ENCODE measurements at regions not wholly inside any gene's neighbourhood (a gene's known extent, or its start where the extent isn't known, plus 50 kb on each side); places are given as distances from the start of the nearest gene placed in this dataset.

DNA sequence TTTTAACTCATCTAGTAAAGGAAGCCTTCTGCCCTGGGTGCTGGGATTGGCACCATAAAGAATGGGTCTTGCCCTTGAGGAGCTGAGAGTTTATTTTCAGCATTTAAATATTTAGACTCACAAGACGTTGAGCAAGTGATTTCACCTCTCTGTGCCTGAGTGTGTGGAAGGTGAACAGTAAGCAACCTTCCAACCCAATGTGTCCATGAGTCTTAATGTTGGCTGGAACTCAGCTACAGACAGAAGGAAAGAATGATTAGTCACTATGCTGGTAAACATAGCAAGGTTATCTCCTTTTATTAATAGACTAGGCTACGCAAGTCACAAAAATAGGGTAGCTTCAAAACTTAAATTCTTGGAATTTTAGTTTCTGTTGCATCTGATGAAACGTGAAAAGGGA is 277.4 kb upstream of the GATB start:
- no peaks in the 10 kb centered on the region for H3K9me3 ChIP-seq
- H3K36me3 ChIP-seq = no peaks in the 10 kb centered on the region
- no peak overlapping the region for H3K27ac ChIP-seq
- no peak for DNase-seq (ENCODE audit: low spot score)
- H3K27me3 ChIP-seq (replicated peaks; ENCODE audit: insufficient read depth) = no peaks in the 10 kb centered on the region
- no peak overlapping the region for H3K4me3 ChIP-seq
- TF ChIP-seq POLR2AphosphoS5 (IDR thresholded peaks at IDR 0.05) = no peak
- TF ChIP-seq, protein P1, sequence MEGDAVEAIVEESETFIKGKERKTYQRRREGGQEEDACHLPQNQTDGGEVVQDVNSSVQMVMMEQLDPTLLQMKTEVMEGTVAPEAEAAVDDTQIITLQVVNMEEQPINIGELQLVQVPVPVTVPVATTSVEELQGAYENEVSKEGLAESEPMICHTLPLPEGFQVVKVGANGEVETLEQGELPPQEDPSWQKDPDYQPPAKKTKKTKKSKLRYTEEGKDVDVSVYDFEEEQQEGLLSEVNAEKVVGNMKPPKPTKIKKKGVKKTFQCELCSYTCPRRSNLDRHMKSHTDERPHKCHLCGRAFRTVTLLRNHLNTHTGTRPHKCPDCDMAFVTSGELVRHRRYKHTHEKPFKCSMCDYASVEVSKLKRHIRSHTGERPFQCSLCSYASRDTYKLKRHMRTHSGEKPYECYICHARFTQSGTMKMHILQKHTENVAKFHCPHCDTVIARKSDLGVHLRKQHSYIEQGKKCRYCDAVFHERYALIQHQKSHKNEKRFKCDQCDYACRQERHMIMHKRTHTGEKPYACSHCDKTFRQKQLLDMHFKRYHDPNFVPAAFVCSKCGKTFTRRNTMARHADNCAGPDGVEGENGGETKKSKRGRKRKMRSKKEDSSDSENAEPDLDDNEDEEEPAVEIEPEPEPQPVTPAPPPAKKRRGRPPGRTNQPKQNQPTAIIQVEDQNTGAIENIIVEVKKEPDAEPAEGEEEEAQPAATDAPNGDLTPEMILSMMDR (IDR thresholded peaks at IDR 0.05) = no peak
- no peak for TF ChIP-seq POLR2A (IDR thresholded peaks at IDR 0.05)
- WGBS = 82% methylated on average over 3 of the region's 3 CpGs
- intact Hi-C loops (cut with DNase I) = no loop called here
- H3K4me1 ChIP-seq (replicated peaks) = no peaks in the 10 kb centered on the region

DNA sequence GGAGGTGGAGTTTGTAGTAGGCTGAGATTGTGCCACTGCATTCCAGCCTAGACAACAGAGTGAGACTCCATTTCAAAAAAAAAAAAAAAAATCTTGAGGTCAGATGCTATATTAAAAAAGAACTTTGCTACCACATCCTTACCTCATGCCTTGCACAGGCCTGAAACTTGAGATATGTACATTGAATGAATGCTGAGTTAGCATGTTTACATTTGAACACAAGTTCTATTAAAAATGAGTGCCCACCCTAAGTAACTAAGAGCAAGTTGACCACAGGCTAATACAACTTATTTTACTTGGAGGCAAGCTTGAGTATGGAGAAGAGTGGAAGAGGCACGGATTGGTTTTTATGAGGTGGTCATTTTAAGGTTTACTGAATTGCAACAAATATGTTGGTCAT is 276.6 kb upstream of the GATB start:
- no peak for DNase-seq (ENCODE audit: low spot score)
- Histone ChIP-seq H3K9me3 (no peaks in the 10 kb centered on the region), H3K36me3 (no peaks in the 10 kb centered on the region), H3K27ac (no peak overlapping the region), H3K4me3 (no peak overlapping the region), H3K27me3 (replicated peaks; ENCODE audit: insufficient read depth) (no peaks in the 10 kb centered on the region), H3K4me1 (replicated peaks) (no peaks in the 10 kb centered on the region)
- 89% methylated on average over 1 of the region's 1 CpG for WGBS
- TF ChIP-seq, protein P1 (IDR thresholded peaks at IDR 0.05) = no peak
- TF ChIP-seq POLR2AphosphoS5 (IDR thresholded peaks at IDR 0.05) (no peak), POLR2A (IDR thresholded peaks at IDR 0.05) (no peak)
- intact Hi-C loops (cut with DNase I) = no loop called here

DNA sequence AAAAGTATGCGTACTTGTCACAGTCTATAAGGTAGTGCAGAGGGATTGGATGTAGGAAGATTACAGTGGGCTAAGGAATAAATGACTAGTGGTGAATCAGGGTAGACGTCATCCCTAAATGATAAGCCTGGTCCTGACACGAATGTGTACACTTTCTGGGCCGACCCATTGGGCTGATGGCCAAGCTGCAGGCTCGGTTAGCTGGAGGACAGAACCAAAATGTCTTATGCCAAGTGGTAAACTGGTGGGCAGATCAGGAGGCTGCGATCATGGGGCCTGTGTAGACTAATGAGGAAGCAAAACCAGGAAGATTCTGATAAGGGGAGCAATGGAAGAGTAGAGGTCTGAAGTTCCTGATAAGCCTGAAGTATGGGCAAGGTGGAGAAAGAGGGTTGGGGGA is 272.8 kb upstream of the GATB start:
- 85% methylated on average over 6 of the region's 6 CpGs for WGBS
- DNase-seq (ENCODE audit: low spot score) = no peak
- intact Hi-C loops (cut with DNase I) = no loop called here

DNA sequence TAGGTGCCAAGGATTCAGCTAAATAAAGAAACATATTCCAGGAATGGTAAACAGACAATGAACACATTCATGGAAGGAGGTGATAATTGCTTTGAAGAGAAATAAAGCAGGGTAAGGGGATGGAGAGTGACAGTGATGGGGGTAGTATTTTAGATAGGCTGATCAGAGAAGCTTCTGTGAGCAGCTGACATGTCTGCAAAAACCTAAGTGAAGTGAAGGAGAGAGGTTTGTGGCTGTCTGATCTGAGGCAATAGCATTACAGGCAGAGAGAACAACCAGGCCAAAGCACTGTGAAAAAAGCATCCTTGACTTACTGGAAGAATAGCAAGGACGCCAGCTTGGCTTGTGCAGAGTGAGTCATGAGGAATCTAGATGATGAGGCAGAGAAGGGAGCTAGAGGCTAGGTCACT is 271.9 kb upstream of the GATB start:
- H3K9me3 ChIP-seq = no peaks in the 10 kb centered on the region
- no peaks in the 10 kb centered on the region for H3K4me1 ChIP-seq (replicated peaks)
- no peak for TF ChIP-seq POLR2AphosphoS5 (IDR thresholded peaks at IDR 0.05)
- TF ChIP-seq, protein P1 (IDR thresholded peaks at IDR 0.05) = no peak
- TF ChIP-seq POLR2A (IDR thresholded peaks at IDR 0.05) = no peak
- H3K36me3 ChIP-seq = no peaks in the 10 kb centered on the region
- no peak overlapping the region for H3K27ac ChIP-seq
- no peaks in the 10 kb centered on the region for H3K27me3 ChIP-seq (replicated peaks; ENCODE audit: insufficient read depth)
- no peak overlapping the region for H3K4me3 ChIP-seq
- intact Hi-C loops (cut with DNase I) = no loop called here
- DNase-seq (ENCODE audit: low spot score) = no peak
- 64% methylated on average over 1 of the region's 1 CpG for WGBS

More for the DNA sequence above, 272.8 kb upstream of the GATB start:
- no peaks in the 10 kb centered on the region for H3K36me3 ChIP-seq
- no peaks in the 10 kb centered on the region for H3K27me3 ChIP-seq (replicated peaks; ENCODE audit: insufficient read depth)
- no peak overlapping the region for H3K4me3 ChIP-seq
- no peaks in the 10 kb centered on the region for H3K9me3 ChIP-seq
- H3K27ac ChIP-seq = no peak overlapping the region
- H3K4me1 ChIP-seq (replicated peaks) = no peaks in the 10 kb centered on the region
- TF ChIP-seq POLR2AphosphoS5 (IDR thresholded peaks at IDR 0.05) (no peak), POLR2A (IDR thresholded peaks at IDR 0.05) (no peak)
- TF ChIP-seq, protein P1 (IDR thresholded peaks at IDR 0.05) = no peak

DNA sequence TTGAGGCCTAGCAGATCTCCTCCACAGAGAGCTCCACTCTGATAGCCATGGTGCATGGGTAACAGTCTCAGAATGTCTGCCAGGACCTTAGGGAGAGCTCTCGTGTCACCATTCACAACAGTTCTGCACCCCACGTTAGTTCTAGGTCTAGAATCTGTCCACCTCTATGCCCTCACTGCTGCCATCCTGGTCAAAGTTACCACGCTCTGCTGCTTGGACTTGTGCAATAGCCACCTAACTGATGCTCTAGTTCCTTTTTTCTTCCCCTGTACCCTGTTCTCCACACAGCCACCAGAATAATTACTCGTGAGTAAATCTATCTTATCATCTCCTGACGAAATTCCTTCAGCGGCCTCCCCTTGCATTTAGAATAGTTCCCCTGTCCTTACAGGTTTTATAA is 268.8 kb upstream of the GATB start:
- no peaks in the 10 kb centered on the region for H3K9me3 ChIP-seq
- no peak for DNase-seq (ENCODE audit: low spot score)
- no peaks in the 10 kb centered on the region for H3K27me3 ChIP-seq (replicated peaks; ENCODE audit: insufficient read depth)
- WGBS = 92% methylated on average over 6 of the region's 6 CpGs
- TF ChIP-seq POLR2A (IDR thresholded peaks at IDR 0.05) (no peak), POLR2AphosphoS5 (IDR thresholded peaks at IDR 0.05) (no peak)
- TF ChIP-seq, protein P1 (IDR thresholded peaks at IDR 0.05) = no peak
- H3K27ac ChIP-seq = no peak overlapping the region
- H3K4me1 ChIP-seq (replicated peaks) = no peaks in the 10 kb centered on the region
- H3K36me3 ChIP-seq = no peaks in the 10 kb centered on the region
- intact Hi-C loops (cut with DNase I) = no loop called here
- no peak overlapping the region for H3K4me3 ChIP-seq
